AG04450 (cell line): ENCODE measurements at regions not wholly inside any gene's neighbourhood (a gene's known extent, or its start where the extent isn't known, plus 50 kb on each side); places are given as distances from the start of the nearest gene placed in this dataset.

ENCODE experiments used
- CTCF ChIA-PET: fragments of 300-600, 350-600 bp; formaldehyde crosslinking; extraction: SDS; loops from one replicate; lab custom pipeline; 2022; ENCODE audit warnings: antibody characterized with exemption, inconsistent platforms; lab: Charles Lee
- POLR2A ChIA-PET: fragments of 350-600 bp; formaldehyde crosslinking; extraction: SDS; loops from one replicate; lab custom pipeline; 2021; ENCODE audit warnings: antibody characterized with exemption, inconsistent platforms; lab: Yijun Ruan, JAX
- DNase-seq: peaks from one replicate; pipeline ENCODE4 v3.0.0-alpha.2; 2011; ENCODE audit warnings: low read depth, low spot score
- H3K27ac ChIP-seq: one replicate; pipeline ENCODE4 v1.5.1; 2012; ENCODE audit warnings: low read depth, low read length, control low read depth
- H3K27me3 ChIP-seq: one replicate; pipeline ENCODE4 v1.6.0; 2012; ENCODE audit warnings: low read length; ENCODE audit not compliant: control insufficient read depth, insufficient read depth
- H3K4me3 ChIP-seq: 2 replicates; pipeline ENCODE4 v1.5.1; 2011; ENCODE audit warnings: mild to moderate bottlenecking, low read depth, low read length, control low read depth
- H3K9me3 ChIP-seq: 2 replicates; pipeline ENCODE4 v1.5.1; 2012; ENCODE audit warnings: low read length; ENCODE audit not compliant: control insufficient read depth, insufficient read depth
- CTCF ChIP-seq: IDR thresholded peaks from 2 replicates; pipeline ENCODE4 v1.5.1; 2011; ENCODE audit warnings: low read depth, low read length, control low read depth, inconsistent platforms

- Histone ChIP-seq H3K9me3 (no peaks in the 10 kb centered on the region), H3K4me3 (no peak overlapping the region), H3K27me3 (no peaks in the 10 kb centered on the region), H3K27ac (no peak overlapping the region)
- ChIA-PET POLR2A (no interaction called here), CTCF (interaction anchor here (1.2 kb wide), 1 partner anchor 20 kb away, joined by 3 read pairs; no protein-coding TSS in a partner anchor)
- no peak for TF ChIP-seq CTCF
- no peak for DNase-seq
Measured at GRCh38 chr1:188762166-188762743, 1715.4 kb downstream of the BRINP3 start.

- ChIA-PET CTCF (no interaction called here), POLR2A (no interaction called here)
- Histone ChIP-seq H3K27ac (no peak overlapping the region), H3K9me3 (no peaks in the 10 kb centered on the region), H3K27me3 (no peaks in the 10 kb centered on the region), H3K4me3 (no peak overlapping the region)
- no peak for TF ChIP-seq CTCF
- no peak for DNase-seq
Measured at GRCh38 chr1:188763541-188763940, 1714.1 kb downstream of the BRINP3 start.

DNA sequence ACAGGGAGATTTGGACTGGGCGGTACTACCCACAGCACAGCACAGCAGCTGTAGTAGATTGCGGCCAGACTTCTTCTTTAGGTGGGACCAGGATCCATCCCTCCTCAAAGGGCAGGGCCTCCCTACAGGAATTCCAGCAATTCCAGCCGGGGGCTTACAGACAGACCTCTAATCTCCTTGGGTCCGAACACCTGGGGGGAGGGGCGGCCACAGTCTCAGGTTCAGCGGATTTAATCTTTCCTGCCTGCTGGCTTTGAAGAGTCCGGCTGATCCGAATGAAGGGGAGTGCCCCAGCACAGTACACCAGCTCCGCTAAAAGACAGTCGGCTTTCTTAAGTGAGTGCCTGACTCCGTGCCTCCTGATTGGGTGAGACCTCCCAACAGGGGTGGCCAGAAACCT, 1708.5 kb downstream of the BRINP3 start:
- POLR2A ChIA-PET = no interaction called here
- Histone ChIP-seq H3K27me3 (no peaks in the 10 kb centered on the region), H3K9me3 (no peaks in the 10 kb centered on the region), H3K4me3 (no peak overlapping the region), H3K27ac (no peak overlapping the region)
- TF ChIP-seq CTCF = no peak
- no peak for DNase-seq
- CTCF ChIA-PET = interaction anchor here (5.1 kb wide), 1 partner anchor 13 kb away, joined by 39 read pairs; no protein-coding TSS in a partner anchor

- Histone ChIP-seq H3K4me3 (no peak overlapping the region), H3K9me3 (no peaks in the 10 kb centered on the region), H3K27me3 (no peaks in the 10 kb centered on the region), H3K27ac (no peak overlapping the region)
- ChIA-PET CTCF (interaction anchor here (5.1 kb wide), 1 partner anchor 12 kb away, joined by 39 read pairs; no protein-coding TSS in a partner anchor), POLR2A (no interaction called here)
- DNase-seq = no peak
- no peak for TF ChIP-seq CTCF
Measured at GRCh38 chr1:188769936-188770335, 1707.7 kb downstream of the BRINP3 start.

GRCh38 chr1:188778578-188778977, 1699.1 kb downstream of the BRINP3 start:
- ChIA-PET POLR2A (no interaction called here), CTCF (no interaction called here)
- no peak for DNase-seq
- Histone ChIP-seq H3K27me3 (no peaks in the 10 kb centered on the region), H3K4me3 (no peak overlapping the region), H3K9me3 (no peaks in the 10 kb centered on the region), H3K27ac (no peak overlapping the region)
- no peak for TF ChIP-seq CTCF
